ENCODE measurements at regions not wholly inside any gene's neighbourhood (a gene's known extent, or its start where the extent isn't known, plus 50 kb on each side); places are given as distances from the start of the nearest gene placed in this dataset.

DNA sequence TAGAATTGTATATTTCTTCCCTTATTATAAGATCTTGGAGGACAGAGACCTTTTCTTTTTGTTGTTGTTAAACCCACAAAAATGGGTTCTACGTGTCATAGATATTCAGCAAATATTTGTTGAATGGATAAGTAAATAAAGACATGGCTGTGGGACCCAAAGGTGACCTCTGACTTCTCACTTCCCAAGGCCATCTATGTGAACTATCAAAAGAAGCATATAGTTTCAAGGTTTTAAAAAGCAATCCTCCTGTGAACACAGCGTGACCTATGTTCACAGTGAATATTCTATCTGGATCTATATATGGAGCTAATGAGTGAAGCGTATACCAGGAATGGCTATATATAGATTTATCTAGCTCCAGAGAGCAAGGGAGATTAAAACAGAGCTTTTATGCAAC lies 312.8 kb upstream of the C11orf87 start:
- Histone ChIP-seq H2AFZ (ENCODE audit: low read depth, low read length) (no peak overlapping the region), H3K9me1 (ENCODE audit: control insufficient read depth, insufficient read depth, low read length) (no peaks in the 10 kb centered on the region), H3K4me1 (replicated peaks in 1 of 2; ENCODE audit: control insufficient read depth in 2 of 2, insufficient read depth in 2 of 2, low read length in 2 of 2) (no peaks in the 10 kb centered on the region), H4K20me1 (replicated peaks; ENCODE audit: control insufficient read depth, insufficient read depth, low read length) (no peaks in the 10 kb centered on the region), H3K9ac (ENCODE audit: insufficient read depth in 1 of 2, low read depth in 2 of 2, low read length in 2 of 2) (no peak overlapping the region), H3K27ac (ENCODE audit: extremely low read depth, low read depth, low read length) (no peak overlapping the region), H3K4me2 (ENCODE audit: insufficient read depth, low read length) (no peak overlapping the region), H3K27me3 (ENCODE audit: control insufficient read depth in 2 of 2, insufficient read depth in 2 of 2, low read length in 2 of 2) (no peaks in the 10 kb centered on the region), H3K9me3 (replicated peaks; ENCODE audit: control insufficient read depth, insufficient read depth, low read depth, low read length) (no peaks in the 10 kb centered on the region), H3K36me3 (ENCODE audit: control insufficient read depth, insufficient read depth, low read length) (no peaks in the 10 kb centered on the region), H3K79me2 (ENCODE audit: control insufficient read depth, insufficient read depth, low read length) (no peaks in the 10 kb centered on the region), H3K4me3 (no peak overlapping the region)
- no peak for ATAC-seq
- CTCF ChIA-PET (ENCODE audit: low intra/inter-chr PET ratio), result no interaction called here
- no peak for DNase-seq (ENCODE audit: extremely low read depth in 1 of 4, low spot score in 3 of 4)
- intact Hi-C loops (cut with micrococcal nuclease), result no loop called here
- FAIRE-seq, result no peak
- TF ChIP-seq HSF4 (CRISPR knock-in tag; IDR thresholded peaks at IDR 0.05; ENCODE audit: borderline replicate concordance) (no peak), AFF4 (CRISPR knock-in tag; IDR thresholded peaks at IDR 0.05) (no peak), NRF1 (conservative IDR thresholded peaks at IDR 0.05 in 1 of 2, IDR thresholded peaks at IDR 0.05 in 1 of 2) (no peak), MTA1 (IDR thresholded peaks at IDR 0.05; ENCODE audit: borderline replicate concordance) (no peak), GATAD2B (IDR thresholded peaks at IDR 0.05; ENCODE audit: borderline replicate concordance) (no peak), MTF1 (CRISPR knock-in tag; IDR thresholded peaks at IDR 0.05; ENCODE audit: borderline replicate concordance) (no peak), GABPB1 (CRISPR knock-in tag; IDR thresholded peaks at IDR 0.05) (no peak), EZH2 (IDR thresholded peaks at IDR 0.05; ENCODE audit: borderline replicate concordance, low read depth, low read length) (no peak), HES1 (IDR thresholded peaks at IDR 0.05; ENCODE audit: low read depth) (no peak)
- no TSS peak for BruUV-seq (replicated peaks)
- in situ Hi-C loops (cut with MboI), result no loop called here
- WGBS (ENCODE audit: insufficient coverage, low coverage, missing lambda C conversion rate), result 0% methylated on average over 3 of the region's 3 CpGs
- POLR2A ChIA-PET, result no interaction called here
